T-helper 1 cell treated with Interleukin-12 subunit alpha and Interleukin-12 subunit beta and Interleukin-4 antibody, amounts not matched to agents 30 μg/mL and 1 μg/mL, for 36 hours (primary cell): ENCODE measurements at regions not wholly inside any gene's neighbourhood (a gene's known extent, or its start where the extent isn't known, plus 50 kb on each side); places are given as distances from the start of the nearest gene placed in this dataset.

Experiments used
- H3K27ac Mint-ChIP-seq: one replicate; pipeline ENCODE4 v1.8.0; 2021; ENCODE audit warnings: mild to moderate bottlenecking, mixed read lengths
- H3K27me3 Mint-ChIP-seq: one replicate; pipeline ENCODE4 v1.8.0; 2021; ENCODE audit warnings: low read depth, mixed read lengths
- H3K36me3 Mint-ChIP-seq: one replicate; pipeline ENCODE4 v1.8.0; 2021; ENCODE audit warnings: low read depth, mixed read lengths
- H3K4me1 Mint-ChIP-seq: one replicate; pipeline ENCODE4 v1.8.0; 2021; ENCODE audit warnings: low read depth, mixed read lengths
- H3K4me3 Mint-ChIP-seq: one replicate; pipeline ENCODE4 v1.8.0; 2021; ENCODE audit warnings: mild to moderate bottlenecking, moderate library complexity, mixed read lengths
- H3K9me3 Mint-ChIP-seq: one replicate; pipeline ENCODE4 v1.8.0; 2021; ENCODE audit warnings: mixed read lengths

GRCh38 chr18:25454730-25455129 is 102.8 kb upstream of the ZNF521 start:
- H3K4me1 Mint-ChIP-seq = no peaks in the 10 kb centered on the region
- H3K27me3 Mint-ChIP-seq = no peaks in the 10 kb centered on the region
- no peak overlapping the region for H3K4me3 Mint-ChIP-seq
- H3K9me3 Mint-ChIP-seq = no peaks in the 10 kb centered on the region
- H3K36me3 Mint-ChIP-seq = no peaks in the 10 kb centered on the region
- no peak overlapping the region for H3K27ac Mint-ChIP-seq

- Mint-ChIP-seq H3K36me3 (no peaks in the 10 kb centered on the region), H3K27ac (no peak overlapping the region), H3K4me3 (no peak overlapping the region), H3K9me3 (no peaks in the 10 kb centered on the region), H3K4me1 (no peaks in the 10 kb centered on the region), H3K27me3 (no peaks in the 10 kb centered on the region)
Measured at GRCh38 chr18:25454270-25454659, 102.3 kb upstream of the ZNF521 start.

- no peaks in the 10 kb centered on the region for H3K36me3 Mint-ChIP-seq
- no peak overlapping the region for H3K27ac Mint-ChIP-seq
- H3K4me3 Mint-ChIP-seq = no peak overlapping the region
- H3K4me1 Mint-ChIP-seq = no peaks in the 10 kb centered on the region
- no peaks in the 10 kb centered on the region for H3K27me3 Mint-ChIP-seq
- H3K9me3 Mint-ChIP-seq = no peaks in the 10 kb centered on the region
Measured at GRCh38 chr18:25453556-25454269, 101.7 kb upstream of the ZNF521 start.

- Mint-ChIP-seq H3K27ac (no peak overlapping the region), H3K4me1 (no peaks in the 10 kb centered on the region), H3K27me3 (no peaks in the 10 kb centered on the region)
Measured at GRCh38 chr18:25451077-25451658, 99.2 kb upstream of the ZNF521 start.

DNA sequence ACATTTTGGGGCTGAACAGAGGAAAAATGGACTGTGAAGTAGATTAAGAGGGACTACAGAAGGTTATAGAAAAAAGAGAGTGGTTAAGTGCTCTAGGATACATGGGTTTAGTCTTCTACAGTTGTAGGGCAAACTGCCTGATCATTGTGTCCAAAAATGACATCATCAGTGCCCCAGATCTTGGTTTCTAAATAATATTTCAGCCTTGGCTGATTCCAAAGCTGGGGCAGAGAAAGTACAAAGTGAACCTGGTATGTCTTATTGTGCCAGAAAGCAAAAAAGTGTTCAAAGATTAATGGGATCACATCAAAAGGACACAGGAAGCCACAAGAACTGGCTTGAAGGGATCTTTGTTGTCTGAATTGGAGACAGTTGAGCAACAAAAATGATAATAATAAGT is 97.1 kb upstream of the ZNF521 start:
- H3K9me3 Mint-ChIP-seq = no peaks in the 10 kb centered on the region

More at GRCh38 chr18:25451077-25451658, 99.2 kb upstream of the ZNF521 start:
- Mint-ChIP-seq H3K36me3 (no peaks in the 10 kb centered on the region), H3K4me3 (no peak overlapping the region), H3K9me3 (no peaks in the 10 kb centered on the region)

DNA sequence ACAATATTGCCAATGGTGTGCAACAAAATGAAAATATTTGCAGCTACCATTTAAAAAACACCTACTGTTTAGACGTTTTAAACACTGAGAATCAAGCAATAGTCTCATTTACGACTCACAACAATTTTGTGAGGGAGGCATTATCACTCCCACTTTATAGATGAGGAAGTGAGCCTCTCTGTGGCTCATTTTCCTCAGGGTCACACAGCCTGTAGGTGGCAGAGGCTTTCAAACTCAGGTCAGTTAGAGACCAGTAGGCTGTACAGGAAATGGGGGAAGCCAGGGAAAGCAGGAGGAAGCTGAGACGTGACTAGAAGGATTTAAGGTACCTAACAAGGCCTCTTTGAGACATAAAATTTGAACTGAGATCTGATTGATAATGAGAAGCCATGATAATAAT is 95.0 kb upstream of the ZNF521 start:
- no peak overlapping the region for H3K4me3 Mint-ChIP-seq
- no peaks in the 10 kb centered on the region for H3K9me3 Mint-ChIP-seq
- no peaks in the 10 kb centered on the region for H3K4me1 Mint-ChIP-seq
- H3K36me3 Mint-ChIP-seq = no peaks in the 10 kb centered on the region
- H3K27me3 Mint-ChIP-seq = no peaks in the 10 kb centered on the region
- H3K27ac Mint-ChIP-seq = no peak overlapping the region

More for the DNA sequence above, 97.1 kb upstream of the ZNF521 start:
- no peaks in the 10 kb centered on the region for H3K4me1 Mint-ChIP-seq
- H3K27ac Mint-ChIP-seq = no peak overlapping the region
- no peaks in the 10 kb centered on the region for H3K36me3 Mint-ChIP-seq
- no peak overlapping the region for H3K4me3 Mint-ChIP-seq
- H3K27me3 Mint-ChIP-seq = no peaks in the 10 kb centered on the region

GRCh38 chr18:25445430-25445829 is 93.5 kb upstream of the ZNF521 start:
- Mint-ChIP-seq H3K27me3 (no peaks in the 10 kb centered on the region), H3K4me1 (no peaks in the 10 kb centered on the region), H3K9me3 (no peaks in the 10 kb centered on the region), H3K36me3 (no peaks in the 10 kb centered on the region), H3K4me3 (no peak overlapping the region), H3K27ac (no peak overlapping the region)

- Mint-ChIP-seq H3K27me3 (no peaks in the 10 kb centered on the region), H3K4me1 (no peaks in the 10 kb centered on the region), H3K36me3 (no peaks in the 10 kb centered on the region), H3K27ac (no peak overlapping the region), H3K4me3 (no peak overlapping the region), H3K9me3 (no peaks in the 10 kb centered on the region)
Measured at GRCh38 chr18:25443776-25444175, 91.8 kb upstream of the ZNF521 start.

DNA sequence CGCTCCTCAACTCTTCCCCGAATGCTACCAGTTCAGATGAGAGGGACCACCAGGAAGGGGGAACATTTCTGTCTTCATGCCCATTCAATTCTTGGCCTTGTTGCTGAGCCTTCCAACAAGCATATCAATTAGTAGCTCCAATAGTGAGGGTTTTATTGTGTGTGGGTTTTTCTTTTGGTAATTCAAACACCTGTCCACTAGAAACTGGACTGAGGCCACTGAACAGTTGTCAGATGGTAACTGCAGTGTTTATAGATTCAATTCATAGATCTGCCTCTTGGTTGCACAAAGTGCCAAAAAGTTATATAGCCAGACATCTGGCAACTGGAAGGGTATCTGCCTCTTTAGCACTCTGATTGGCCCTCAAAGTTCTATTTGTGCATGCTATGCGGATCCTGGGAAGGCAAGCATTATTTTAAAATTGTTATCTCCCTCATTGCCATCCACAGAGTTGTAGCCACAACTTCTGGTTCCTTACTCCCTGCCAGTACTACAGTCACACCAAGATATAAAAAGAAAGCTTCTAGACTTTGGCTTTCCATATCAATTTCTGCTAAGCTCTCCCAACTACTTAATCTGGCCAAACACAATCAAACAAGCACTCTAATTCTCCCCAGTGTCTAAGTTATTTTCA is 83.3 kb upstream of the ZNF521 start:
- Mint-ChIP-seq H3K4me3 (no peak overlapping the region), H3K27me3 (no peaks in the 10 kb centered on the region), H3K9me3 (no peaks in the 10 kb centered on the region), H3K36me3 (no peaks in the 10 kb centered on the region), H3K4me1 (no peaks in the 10 kb centered on the region), H3K27ac (no peak overlapping the region)

- Mint-ChIP-seq H3K36me3 (no peaks in the 10 kb centered on the region), H3K4me1 (no peaks in the 10 kb centered on the region), H3K4me3 (no peak overlapping the region), H3K27ac (no peak overlapping the region), H3K27me3 (no peaks in the 10 kb centered on the region), H3K9me3 (no peaks in the 10 kb centered on the region)
Measured at GRCh38 chr18:25434745-25435144, 82.8 kb upstream of the ZNF521 start.

- Mint-ChIP-seq H3K27ac (no peak overlapping the region), H3K27me3 (no peaks in the 10 kb centered on the region), H3K36me3 (no peaks in the 10 kb centered on the region), H3K4me1 (no peaks in the 10 kb centered on the region), H3K4me3 (no peak overlapping the region), H3K9me3 (no peaks in the 10 kb centered on the region)
Measured at GRCh38 chr18:25433590-25433989, 81.6 kb upstream of the ZNF521 start.

DNA sequence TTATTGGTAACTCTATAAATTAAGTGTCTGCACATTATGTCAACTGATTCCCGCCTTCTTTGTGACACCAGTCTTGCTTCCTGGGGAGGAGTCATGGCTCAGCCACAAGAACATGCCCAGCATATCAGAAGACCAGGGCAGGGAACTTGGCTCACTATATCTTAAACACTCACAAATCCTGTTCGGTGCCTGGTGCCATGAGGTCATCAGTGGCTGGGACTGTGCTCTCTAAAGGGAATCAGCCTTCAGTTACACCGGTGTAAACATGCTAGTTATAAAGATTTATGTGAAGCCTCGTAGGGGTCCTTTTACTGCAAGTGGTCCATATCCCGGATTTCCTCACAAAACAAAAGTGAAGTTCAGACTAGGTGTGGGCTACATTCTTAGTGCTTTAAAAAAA is 73.1 kb upstream of the ZNF521 start:
- Mint-ChIP-seq H3K4me3 (no peak overlapping the region), H3K27ac (no peak overlapping the region), H3K9me3 (no peaks in the 10 kb centered on the region), H3K36me3 (no peaks in the 10 kb centered on the region), H3K4me1 (no peaks in the 10 kb centered on the region), H3K27me3 (no peaks in the 10 kb centered on the region)

- Mint-ChIP-seq H3K27ac (no peak overlapping the region), H3K4me3 (no peak overlapping the region), H3K4me1 (no peaks in the 10 kb centered on the region), H3K27me3 (no peaks in the 10 kb centered on the region), H3K36me3 (no peaks in the 10 kb centered on the region), H3K9me3 (no peaks in the 10 kb centered on the region)
Measured at GRCh38 chr18:25423760-25424159, 71.8 kb upstream of the ZNF521 start.

GRCh38 chr18:25423267-25423666 is 71.3 kb upstream of the ZNF521 start:
- Mint-ChIP-seq H3K4me3 (no peak overlapping the region), H3K9me3 (no peaks in the 10 kb centered on the region), H3K27me3 (no peaks in the 10 kb centered on the region), H3K36me3 (no peaks in the 10 kb centered on the region), H3K27ac (no peak overlapping the region), H3K4me1 (no peaks in the 10 kb centered on the region)

DNA sequence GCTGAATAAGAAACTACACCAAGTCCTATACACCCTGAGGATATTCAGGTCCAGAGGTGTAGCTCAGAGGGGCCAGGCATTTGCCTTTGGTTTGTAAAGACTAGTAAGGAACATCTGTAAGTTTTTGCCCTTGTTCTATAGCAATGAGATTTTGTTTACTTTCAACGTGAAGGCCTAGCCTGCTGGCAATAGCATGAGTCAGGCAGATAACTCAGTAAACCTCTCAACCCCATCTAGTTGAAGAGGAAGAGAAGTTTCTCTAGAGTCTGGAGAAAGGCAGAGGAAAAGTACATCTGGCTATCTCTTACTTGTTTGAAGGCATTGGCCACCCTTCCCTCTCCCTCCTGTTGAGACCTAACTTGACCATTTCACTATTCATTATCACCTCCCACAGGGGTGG is 70.3 kb upstream of the ZNF521 start:
- H3K4me1 Mint-ChIP-seq = no peaks in the 10 kb centered on the region
- no peaks in the 10 kb centered on the region for H3K27me3 Mint-ChIP-seq
- H3K4me3 Mint-ChIP-seq = no peak overlapping the region
- no peaks in the 10 kb centered on the region for H3K36me3 Mint-ChIP-seq
- H3K9me3 Mint-ChIP-seq = no peaks in the 10 kb centered on the region
- H3K27ac Mint-ChIP-seq = no peak overlapping the region
